Bone marrow (tissue), 2 donors: ENCODE measurements at regions not wholly inside any gene's neighbourhood (a gene's known extent, or its start where the extent isn't known, plus 50 kb on each side); places are given as distances from the start of the nearest gene placed in this dataset.

ENCODE experiments used
- DNase-seq, 2 donors: peaks; one replicate each; lab custom pipeline; 2025; lab: John Stamatoyannopoulos, UW

GRCh38 chr9:73558471-73558870 is 406.8 kb downstream of the ANXA1 start:
- no peak for DNase-seq

DNA sequence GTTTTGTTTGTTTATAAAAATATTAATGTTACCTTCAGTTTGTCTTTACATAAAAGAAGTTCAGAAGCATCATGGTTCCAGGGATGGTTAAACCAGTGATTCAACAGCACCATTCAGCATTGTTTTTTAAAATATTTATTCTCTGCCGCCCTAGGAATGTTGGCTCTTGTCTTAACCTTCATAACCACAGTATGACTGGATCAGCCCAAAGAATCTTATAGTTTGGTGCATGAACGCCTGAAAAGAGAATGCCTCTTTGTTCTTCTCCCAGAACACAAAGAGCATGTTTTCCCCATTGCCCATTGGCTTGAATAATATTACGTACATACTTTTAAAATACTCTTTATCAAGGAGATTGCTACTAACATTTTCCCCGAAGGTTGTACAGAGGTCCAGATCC is 413.4 kb downstream of the ANXA1 start:
- DNase-seq: no peak

DNA sequence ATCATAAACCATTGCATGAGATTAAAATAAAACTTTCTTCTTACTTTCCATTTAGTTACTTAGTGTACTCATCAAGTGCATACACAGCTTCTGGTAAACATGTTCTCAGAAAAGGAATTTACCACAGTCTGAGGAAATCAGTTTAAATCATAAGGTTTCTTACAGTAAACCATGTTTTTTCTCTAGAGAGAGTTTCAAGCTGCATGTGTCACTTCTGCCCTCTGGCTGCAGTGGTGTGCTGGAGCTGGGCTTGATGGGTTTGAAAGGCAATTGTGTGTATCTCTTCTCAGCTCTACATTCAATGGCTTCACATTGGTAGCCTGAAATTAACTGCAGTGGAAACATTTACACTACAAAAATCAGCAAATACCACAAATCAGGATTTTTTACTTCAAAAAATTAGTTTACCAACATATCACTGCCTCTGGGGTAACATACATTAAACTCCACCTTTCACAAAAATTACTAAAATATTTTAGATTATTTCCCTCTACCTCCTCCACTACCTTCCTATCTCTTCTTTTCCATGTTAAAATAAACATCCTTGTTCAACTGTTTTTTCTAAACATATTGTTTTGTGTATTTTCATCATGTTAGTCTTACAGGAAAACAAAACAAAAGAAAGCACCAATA is 414.3 kb downstream of the ANXA1 start:
- no peak for DNase-seq

DNA sequence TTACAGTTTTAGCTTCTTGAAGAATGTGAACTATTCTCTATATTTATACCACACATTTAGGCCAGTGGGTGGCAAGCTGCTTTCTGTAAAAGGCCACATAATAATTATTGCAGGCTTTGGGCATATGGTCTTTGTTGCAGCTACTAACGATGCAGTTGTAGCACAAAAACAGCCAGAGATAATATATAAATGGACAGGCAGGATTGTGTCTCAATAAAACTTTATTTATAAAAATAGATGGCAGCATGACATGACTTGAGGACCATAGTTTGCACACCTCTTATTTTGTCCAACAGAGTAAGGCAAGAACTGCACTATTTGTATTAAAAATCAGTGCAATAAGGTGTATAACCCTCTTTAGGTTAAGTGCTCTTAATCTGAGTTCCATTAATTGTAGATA is 415.0 kb downstream of the ANXA1 start:
- DNase-seq: no peak

DNA sequence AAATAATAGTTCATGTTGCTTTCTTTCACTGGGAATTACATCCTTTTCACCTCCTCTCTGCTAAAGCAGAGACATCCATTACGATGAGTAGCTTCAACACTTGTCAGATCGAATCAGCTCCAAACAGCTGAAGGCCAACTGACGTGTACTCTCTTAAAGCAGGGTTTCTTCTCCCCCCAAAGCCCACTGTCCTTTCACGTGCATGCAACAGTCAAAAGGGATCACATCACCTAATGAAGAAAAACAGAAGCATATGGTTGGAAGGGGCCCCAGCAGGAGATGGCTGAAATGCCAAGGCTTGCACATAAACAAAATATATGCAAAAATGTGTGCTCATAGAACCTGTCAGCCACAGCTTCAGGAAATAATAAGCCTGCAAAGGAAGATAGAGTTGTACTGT is 421.6 kb downstream of the ANXA1 start:
- DNase-seq: no peak

DNA sequence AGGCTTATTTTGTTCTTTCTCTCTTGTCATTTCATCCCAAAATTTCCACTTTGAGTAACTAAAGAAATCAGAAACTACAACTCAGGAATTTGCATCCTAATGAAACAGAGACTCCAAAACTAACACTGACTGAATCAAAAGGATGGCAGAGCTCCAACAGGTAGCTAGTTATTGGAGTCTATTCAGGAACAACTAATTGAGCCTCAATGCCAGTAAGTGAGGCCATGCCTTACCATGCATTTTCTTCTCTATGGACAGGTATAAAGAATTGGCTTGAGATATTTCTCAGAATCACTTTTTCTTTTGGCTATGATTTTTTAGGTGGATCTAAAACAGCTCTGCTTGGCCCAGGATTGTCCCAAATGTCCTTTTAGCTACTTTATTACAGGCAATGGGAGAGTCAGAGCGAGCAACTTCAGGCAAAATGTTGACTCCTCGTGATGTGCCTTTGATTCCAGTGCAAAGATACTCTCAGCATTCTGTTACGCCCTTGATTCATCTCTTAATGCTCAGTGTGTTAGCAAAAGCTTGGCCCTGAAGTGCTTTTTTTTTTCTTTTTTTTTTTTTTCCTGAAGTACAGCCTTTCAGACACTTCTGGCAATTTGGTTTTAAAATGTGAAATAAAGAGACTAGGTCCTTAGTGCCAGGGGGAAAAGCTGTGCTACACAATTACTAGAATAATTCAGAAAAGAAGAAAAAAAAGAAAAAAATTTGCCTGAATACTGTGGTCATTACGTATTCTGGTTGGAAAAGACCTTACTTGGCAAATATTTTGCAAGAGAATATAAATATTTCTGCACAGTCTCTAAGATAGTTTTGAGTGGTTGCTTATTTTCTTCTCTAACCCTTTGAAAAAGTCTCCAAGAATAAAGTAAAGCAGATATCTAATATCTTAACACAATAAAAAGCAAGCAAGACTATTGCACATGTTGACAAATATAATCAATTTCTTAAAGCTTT is 423.7 kb downstream of the ANXA1 start:
- DNase-seq: no peak

DNA sequence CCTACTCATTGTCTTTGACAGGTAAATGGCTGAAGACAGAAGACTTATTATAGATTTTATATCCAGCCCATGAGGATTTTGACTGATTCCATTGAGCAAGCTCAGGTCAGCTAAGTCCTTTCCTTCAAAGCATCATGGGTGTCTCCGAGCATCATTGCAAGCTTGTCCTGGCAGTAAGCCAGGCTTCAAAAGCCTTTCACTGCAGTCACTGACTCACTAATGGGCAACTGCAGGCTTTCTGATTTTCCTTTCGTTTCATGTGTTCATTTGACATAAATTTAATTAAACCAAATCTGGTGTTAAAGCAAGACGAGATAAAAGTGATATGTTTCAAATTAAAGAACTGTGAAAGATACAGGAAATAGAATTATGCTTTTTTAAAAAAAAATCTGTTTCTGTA is 426.2 kb downstream of the ANXA1 start:
- DNase-seq: no peak

GRCh38 chr9:73579823-73580222 is 428.2 kb downstream of the ANXA1 start:
- no peak for DNase-seq

DNA sequence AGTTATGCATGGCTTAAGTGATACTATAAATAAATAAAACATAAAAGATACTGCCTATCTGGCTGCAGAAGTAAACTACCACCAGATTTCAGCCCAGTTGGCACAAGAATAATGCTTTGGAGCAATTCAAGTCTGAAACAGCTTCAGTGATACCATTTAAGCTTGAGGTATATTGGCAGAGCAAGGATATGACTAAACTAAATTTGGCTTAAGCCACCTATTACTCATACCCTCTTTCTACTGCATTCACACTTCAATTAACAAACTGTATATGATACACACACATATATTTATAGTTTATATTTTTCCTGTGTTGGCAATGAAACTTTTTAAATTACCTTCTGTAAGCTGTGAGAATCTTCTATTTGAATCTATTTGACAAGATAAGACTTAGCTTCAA is 431.9 kb downstream of the ANXA1 start:
- DNase-seq: no peak

- DNase-seq: no peak
These were observed 443.4 kb downstream of the ANXA1 start for GRCh38 chr9:73595036-73595545.

GRCh38 chr9:73596321-73596720 is 444.7 kb downstream of the ANXA1 start:
- DNase-seq: no peak

- DNase-seq: no peak
These were observed 445.4 kb downstream of the ANXA1 start for GRCh38 chr9:73597039-73597438.

- no peak for DNase-seq
These were observed 446.1 kb downstream of the ANXA1 start for GRCh38 chr9:73597771-73598170.

GRCh38 chr9:73609381-73609780 is 457.7 kb downstream of the ANXA1 start:
- no peak for DNase-seq

- no peak for DNase-seq
These were observed 459.4 kb downstream of the ANXA1 start for GRCh38 chr9:73611032-73611431.

- DNase-seq: no peak
These were observed 461.5 kb downstream of the ANXA1 start for GRCh38 chr9:73613092-73613701.

GRCh38 chr9:73615557-73615956 is 463.9 kb downstream of the ANXA1 start:
- DNase-seq: no peak

DNA sequence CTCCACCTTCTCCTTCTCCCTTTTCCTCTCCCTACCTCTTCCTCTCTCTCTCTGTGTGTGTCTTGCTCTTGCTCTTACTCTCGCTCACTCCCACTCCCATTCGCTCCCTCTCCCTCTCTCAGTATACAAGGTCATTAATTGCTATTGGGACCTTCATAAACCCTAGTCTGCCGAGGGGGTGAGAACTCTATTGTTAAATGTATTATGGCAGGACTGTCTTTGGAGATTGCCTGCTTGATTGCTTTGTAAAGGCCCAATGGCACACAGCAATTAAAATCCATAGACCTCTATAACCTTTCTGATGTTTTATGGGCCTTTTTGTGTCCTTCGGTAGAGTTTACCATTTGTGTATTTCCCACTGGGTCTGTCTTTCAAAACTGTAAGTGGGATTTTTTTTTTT is 465.9 kb downstream of the ANXA1 start:
- DNase-seq: no peak

DNA sequence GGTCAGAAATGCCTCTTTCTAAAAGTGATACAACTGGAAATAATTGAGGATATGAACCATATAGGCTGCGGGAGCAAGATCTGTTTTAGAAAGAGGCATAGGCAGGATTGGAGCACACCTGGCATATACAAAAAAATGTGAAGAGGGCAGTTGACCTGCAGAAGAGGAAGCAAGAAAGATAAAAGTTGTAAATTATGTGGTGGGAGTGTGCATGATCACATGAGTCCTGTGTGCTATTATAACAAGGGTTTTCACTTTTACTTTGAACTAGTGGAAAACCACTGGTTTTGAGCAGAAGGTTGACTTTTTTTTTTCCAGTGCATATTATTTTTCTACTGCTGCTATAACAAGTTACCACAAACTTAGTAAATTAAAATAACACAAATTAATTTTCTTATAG is 489.3 kb downstream of the ANXA1 start:
- DNase-seq: no peak

DNA sequence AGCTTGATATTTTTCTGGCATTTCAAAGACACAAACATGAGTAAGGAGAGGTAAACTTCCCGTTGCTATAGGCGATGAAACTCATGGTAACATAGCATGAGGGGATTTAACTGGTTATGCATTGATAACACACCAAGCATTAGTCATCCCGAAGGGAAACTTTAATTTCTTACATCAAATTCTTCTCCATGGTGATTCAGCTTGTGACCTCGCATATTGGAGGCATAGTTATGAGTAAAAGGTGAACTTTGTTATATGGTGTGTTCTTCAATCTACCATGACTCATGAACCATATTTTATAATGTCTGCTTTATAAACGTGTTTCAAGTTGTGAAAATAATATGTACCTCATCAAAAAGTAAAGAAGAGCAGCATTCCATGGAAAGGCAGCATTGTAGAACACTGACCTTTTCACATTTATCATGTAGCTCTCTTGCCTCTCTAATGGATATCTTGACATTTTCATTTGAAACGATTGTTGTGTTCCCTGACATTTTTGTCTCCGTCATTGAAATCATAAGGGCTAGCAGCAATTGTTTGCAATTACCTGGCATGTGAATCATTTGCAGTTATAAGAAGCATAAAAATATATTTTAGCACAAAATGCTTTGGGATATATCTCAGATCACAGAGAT is 491.8 kb downstream of the ANXA1 start:
- DNase-seq: no peak

DNA sequence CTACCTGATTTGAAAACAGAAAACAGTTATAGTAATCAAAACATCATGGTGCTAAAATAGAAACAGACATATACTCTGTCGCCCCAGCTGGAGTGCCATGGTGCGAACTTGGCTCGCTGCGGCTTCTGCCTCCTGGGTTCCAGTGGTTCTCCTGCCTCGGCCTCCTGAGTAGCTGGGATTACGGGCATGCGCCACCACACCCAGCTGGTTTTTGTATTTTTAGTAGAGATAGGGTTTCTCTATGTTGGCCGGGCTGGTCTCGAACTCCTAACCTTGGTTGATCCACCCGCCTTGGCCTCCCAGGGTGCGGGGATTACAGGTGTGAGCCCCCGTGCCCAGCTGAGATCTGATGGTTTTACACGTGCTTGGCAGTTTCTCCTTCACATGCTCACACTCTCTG is 495.9 kb downstream of the ANXA1 start:
- no peak for DNase-seq

DNA sequence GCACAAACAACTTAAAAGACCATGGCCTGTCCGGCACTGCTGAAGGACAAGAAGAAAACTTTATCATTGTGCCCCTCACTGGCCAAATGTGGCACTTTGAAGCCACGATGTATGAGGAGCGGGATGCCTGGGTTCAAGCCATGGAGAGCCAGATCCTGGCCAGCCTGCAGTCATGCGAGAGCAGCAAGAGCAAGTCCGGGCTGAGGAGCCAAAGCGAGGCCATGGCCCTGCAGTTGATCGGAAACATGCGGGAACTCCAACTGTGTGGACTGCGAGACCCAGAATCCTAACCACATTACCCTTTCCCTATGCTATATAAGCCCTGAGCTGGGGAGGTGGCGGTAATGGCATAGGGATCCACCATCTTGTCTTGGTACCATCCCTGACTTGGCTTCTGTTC is 497.9 kb downstream of the ANXA1 start:
- no peak for DNase-seq
